H1 (cell line): ENCODE measurements at regions not wholly inside any gene's neighbourhood (a gene's known extent, or its start where the extent isn't known, plus 50 kb on each side); places are given as distances from the start of the nearest gene placed in this dataset.

Experiments used
- CTCF ChIA-PET: fragments of 300-600 bp; sonication (Branson Sonifier 250); formaldehyde crosslinking; loops from one replicate; lab custom pipeline; 2021; ENCODE audit not compliant: partially characterized antibody; lab: Charles Lee
- POLR2A ChIA-PET: fragments of 300-600 bp; sonication (Branson Sonifier 250); formaldehyde crosslinking; loops from one replicate; lab custom pipeline; 2021; ENCODE audit warnings: inconsistent platforms; ENCODE audit not compliant: partially characterized antibody; lab: Charles Lee
- DNase-seq, 2 experiments: peaks; one replicate each; pipeline versions ENCODE4 v3.0.0 to v3.0.0-alpha.2; 2010 to 2022; ENCODE audit warnings: low spot score in 2 of 2, low read depth in 1 of 2, mixed read lengths in 1 of 2
- FAIRE-seq: peaks from 2 replicates; lab custom pipeline; 2011; peaks lifted over from hg19 to GRCh38; lab: Jason Lieb, UNC
- H2AFZ ChIP-seq: 2 replicates; pipeline ENCODE4 v1.8.1; 2012; ENCODE audit warnings: low read length, inconsistent platforms
- H2AK5ac ChIP-seq: 2 replicates; pipeline ENCODE4 v1.6.1; 2013; ENCODE audit warnings: low read depth, low read length
- H2BK120ac ChIP-seq: replicated peaks from 2 replicates; pipeline ENCODE3; 2013; ENCODE audit warnings: low read depth, low read length, inconsistent platforms
- H2BK12ac ChIP-seq: 2 replicates; pipeline ENCODE4 v1.6.1; 2013; ENCODE audit warnings: low read depth, low read length
- H2BK15ac ChIP-seq: 2 replicates; pipeline ENCODE4 v1.6.1; 2013; ENCODE audit warnings: low read length
- H2BK20ac ChIP-seq: 2 replicates; pipeline ENCODE4 v1.6.1; 2013; ENCODE audit warnings: low read length
- H2BK5ac ChIP-seq: 2 replicates; pipeline ENCODE4 v1.6.1; 2013; ENCODE audit warnings: low read depth, low read length
- H3K14ac ChIP-seq: 2 replicates; pipeline ENCODE4 v1.6.1; 2013; ENCODE audit warnings: inconsistent platforms; ENCODE audit not compliant: insufficient read length
- H3K18ac ChIP-seq: 2 replicates; pipeline ENCODE4 v1.6.1; 2013; ENCODE audit warnings: low read length; ENCODE audit errors: extremely low read depth
- H3K23ac ChIP-seq: 2 replicates; pipeline ENCODE4 v1.6.1; 2013; ENCODE audit warnings: inconsistent platforms; ENCODE audit not compliant: insufficient read length
- H3K23me2 ChIP-seq: 2 replicates; pipeline ENCODE4 v1.6.1; 2013; ENCODE audit warnings: low read depth, low read length
- H3K27ac ChIP-seq: 2 replicates; pipeline ENCODE4 v1.6.1; 2011; ENCODE audit warnings: low read depth, low read length, inconsistent platforms
- H3K27me3 ChIP-seq, 4 experiments: replicated peaks in 1 of 4; 1 replicate in 1 of 4; 2 replicates in 3 of 4; pipeline versions ENCODE4 v1.6.1 to v1.8.1; 2011 to 2013; ENCODE audit warnings: low read length in 3 of 4, mild to moderate bottlenecking in 3 of 4, inconsistent platforms in 2 of 4, mixed read lengths in 2 of 4, moderate library complexity in 1 of 4; ENCODE audit not compliant: control insufficient read depth in 3 of 4, insufficient read depth in 3 of 4; ENCODE audit errors: extremely low read depth in 1 of 4
- H3K36me3 ChIP-seq, 4 experiments: 2 replicates each; pipeline versions ENCODE4 v1.6.1 to v1.8.1; 2011 to 2013; ENCODE audit warnings: mild to moderate bottlenecking in 4 of 4, low read length in 3 of 4, moderate library complexity in 2 of 4, control low read depth in 1 of 4, inconsistent platforms in 1 of 4; ENCODE audit not compliant: insufficient read depth in 4 of 4, control insufficient read depth in 2 of 4
- H3K4ac ChIP-seq: replicated peaks from 2 replicates; pipeline ENCODE3; 2013; ENCODE audit warnings: low read length, low read depth, mixed read lengths, inconsistent platforms; ENCODE audit not compliant: insufficient read length
- H3K4me1 ChIP-seq, 4 experiments: replicated peaks in 1 of 4; 1 replicate in 1 of 4; 2 replicates in 3 of 4; pipeline versions ENCODE4 v1.6.1 to v1.8.1; 2011 to 2013; ENCODE audit warnings: low read length in 3 of 4, inconsistent platforms in 2 of 4, mixed read lengths in 1 of 4; ENCODE audit not compliant: insufficient read depth in 4 of 4, control insufficient read depth in 3 of 4
- H3K4me2 ChIP-seq, 2 experiments: 2 replicates each; pipeline versions ENCODE4 v1.6.1 to v1.8.1; 2011 to 2013; ENCODE audit warnings: low read depth in 2 of 2, low read length in 2 of 2, control low read depth in 1 of 2, inconsistent platforms in 1 of 2, mild to moderate bottlenecking in 1 of 2; ENCODE audit not compliant: insufficient read depth in 1 of 2
- H3K4me3 ChIP-seq, 4 experiments: fragments of 200-600, 300-600 bp in 1 of 4; sonication (generic), shearing (Covaris generic), sonication (Bioruptor Twin) in 1 of 4; 2 replicates each; pipeline versions ENCODE4 v1.5.1 to v1.8.1; 2011 to 2016; ENCODE audit warnings: low read length in 4 of 4, low read depth in 3 of 4, control low read depth in 2 of 4, inconsistent platforms in 2 of 4, mild to moderate bottlenecking in 2 of 4, mixed read lengths in 1 of 4, moderate library complexity in 1 of 4; ENCODE audit not compliant: insufficient read depth in 2 of 4; ENCODE audit errors: extremely low read depth in 1 of 4
- H3K56ac ChIP-seq: replicated peaks from 2 replicates; pipeline ENCODE3; 2013; ENCODE audit warnings: low read depth, mild to moderate bottlenecking, mixed read lengths, low read length, inconsistent platforms; ENCODE audit not compliant: insufficient read length
- H3K79me1 ChIP-seq: 2 replicates; pipeline ENCODE4 v1.6.1; 2013; ENCODE audit warnings: low read depth, low read length, control low read depth
- H3K79me2 ChIP-seq, 2 experiments: 2 replicates each; pipeline versions ENCODE4 v1.6.1 to v1.8.1; 2012 to 2013; ENCODE audit warnings: low read length in 2 of 2, mild to moderate bottlenecking in 2 of 2, inconsistent platforms in 1 of 2; ENCODE audit not compliant: insufficient read depth in 2 of 2, control insufficient read depth in 1 of 2
- H3K9ac ChIP-seq, 4 experiments: replicated peaks in 1 of 4; 1 replicate in 1 of 4; 2 replicates in 3 of 4; pipeline versions ENCODE4 v1.6.1 to v1.8.1; 2011 to 2013; ENCODE audit warnings: low read depth in 3 of 4, low read length in 3 of 4, control low read depth in 2 of 4, mild to moderate bottlenecking in 2 of 4, moderate library complexity in 2 of 4, inconsistent platforms in 1 of 4; ENCODE audit errors: extremely low read depth in 1 of 4
- H3K9me3 ChIP-seq, 2 experiments: 2 replicates each; pipeline versions ENCODE4 v1.6.1 to v1.8.1; 2012 to 2013; ENCODE audit warnings: mild to moderate bottlenecking in 2 of 2, moderate library complexity in 2 of 2, control low read depth in 1 of 2, inconsistent platforms in 1 of 2, low read depth in 1 of 2, low read length in 1 of 2, mixed read lengths in 1 of 2; ENCODE audit not compliant: insufficient read depth in 2 of 2
- H4K20me1 ChIP-seq, 2 experiments: replicated peaks in 1 of 2; 2 replicates each; pipeline versions ENCODE3 to v1.8.1; 2011 to 2013; ENCODE audit warnings: inconsistent platforms in 2 of 2, low read length in 2 of 2, mild to moderate bottlenecking in 1 of 2; ENCODE audit not compliant: insufficient read depth in 2 of 2, control insufficient read depth in 1 of 2
- H4K5ac ChIP-seq: 2 replicates; pipeline ENCODE4 v1.6.1; 2013; ENCODE audit warnings: low read length, low read depth, mixed read lengths, inconsistent platforms; ENCODE audit not compliant: insufficient read length
- H4K8ac ChIP-seq: 2 replicates; pipeline ENCODE4 v1.8.0; 2013; ENCODE audit warnings: mild to moderate bottlenecking, moderate library complexity, low read length, inconsistent platforms; ENCODE audit not compliant: insufficient read depth; ENCODE audit errors: extremely low read depth
- H4K91ac ChIP-seq: replicated peaks from 2 replicates; pipeline ENCODE3; 2013; ENCODE audit warnings: low read length, mixed read lengths, inconsistent platforms; ENCODE audit not compliant: insufficient read length
- BRCA1 ChIP-seq: IDR thresholded peaks from 2 replicates; pipeline ENCODE4 v1.6.1; 2012; ENCODE audit warnings: low read depth, low read length, improper control_type of control experiment
- EP300 ChIP-seq, 2 experiments: IDR thresholded peaks; 1 replicate in 1 of 2; 2 replicates in 1 of 2; pipeline ENCODE4 v1.6.1; 2011 to 2012; ENCODE audit warnings: low read depth in 2 of 2, low read length in 2 of 2, mild to moderate bottlenecking in 2 of 2, borderline replicate concordance in 1 of 2, inconsistent platforms in 1 of 2, moderate library complexity in 1 of 2
- NANOG ChIP-seq: IDR thresholded peaks from 2 replicates; pipeline ENCODE4 v1.6.1; 2011; ENCODE audit warnings: low read length, low read depth, mild to moderate bottlenecking, inconsistent platforms; ENCODE audit not compliant: insufficient read depth, poor library complexity, severe bottlenecking
- NRF1 ChIP-seq: IDR thresholded peaks from 2 replicates; pipeline ENCODE4 v1.6.1; 2011; ENCODE audit warnings: mild to moderate bottlenecking, low read depth, low read length, improper control_type of control experiment
- RFX5 ChIP-seq: IDR thresholded peaks from 2 replicates; pipeline ENCODE4 v1.6.1; 2011; ENCODE audit warnings: low read depth, low read length, improper control_type of control experiment, borderline replicate concordance
- SIRT6 ChIP-seq: IDR thresholded peaks from one replicate; pipeline ENCODE4 v1.7.1; 2012; ENCODE audit warnings: low read length, inconsistent platforms
- SUZ12 ChIP-seq: fragments of 200-600 bp; sonication (generic); IDR thresholded peaks from 2 replicates; pipeline ENCODE4 v1.6.1; 2012; ENCODE audit warnings: mild to moderate bottlenecking, inconsistent platforms, low read length, moderate library complexity, mixed read lengths
- YY1 ChIP-seq: IDR thresholded peaks from 2 replicates; pipeline ENCODE4 v1.6.1; 2011; ENCODE audit warnings: low read depth, mild to moderate bottlenecking, low read length
- WGBS, 2 experiments: shearing (Covaris generic) in 1 of 2; methylation state at CpG; one replicate each; pipeline versions ENCODE4 v1.1.6 to v1.1.7; 2013 to 2015; ENCODE audit warnings: low lambda C conversion rate in 2 of 2, mixed read lengths in 2 of 2, inconsistent platforms in 1 of 2, low coverage in 1 of 2, missing lambda C conversion rate in 1 of 2; ENCODE audit not compliant: insufficient replicate concordance in 2 of 2, insufficient coverage in 1 of 2, insufficient read length in 1 of 2; ENCODE audit errors: extremely low coverage in 1 of 2, missing lambda C conversion rate in 1 of 2; 5-methylcytosine and 5-hydroxymethylcytosine counted together

DNA sequence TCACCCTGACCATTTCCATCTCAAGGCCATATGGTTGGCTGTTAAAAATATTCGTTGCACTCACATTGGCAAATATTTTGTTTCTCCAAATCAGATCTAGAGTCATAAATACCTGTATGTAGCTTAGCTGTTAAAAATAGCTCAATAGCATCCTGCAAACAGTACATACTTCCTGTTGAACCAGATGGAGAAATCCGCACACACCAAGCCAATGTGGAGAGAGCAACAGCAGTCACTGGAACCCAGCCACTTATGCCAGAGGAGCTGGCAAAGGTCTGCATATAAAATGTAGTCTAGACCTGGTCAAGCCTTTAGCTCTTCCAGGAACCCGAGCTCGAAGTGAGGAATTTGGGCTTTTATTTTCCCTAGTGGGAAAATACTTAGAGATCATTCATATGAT is 146.4 kb upstream of the KCNJ16 start:
- Histone ChIP-seq H2BK20ac (no peak overlapping the region), H3K27ac (no peak overlapping the region), H3K36me3 (no peaks in the 10 kb centered on the region), H3K9me3 (no peaks in the 10 kb centered on the region), H3K4me2 (no peak overlapping the region), H2BK120ac (no peak overlapping the region), H2AFZ (no peak overlapping the region; the same call in 1 of the 2 replicates), H3K18ac (no peak overlapping the region), H3K79me1 (no peaks in the 10 kb centered on the region), H3K79me2 (no peaks in the 10 kb centered on the region), H3K23me2 (no peaks in the 10 kb centered on the region), H2BK12ac (no peak overlapping the region), H3K23ac (no peak overlapping the region), H3K4me1 (no peaks in the 10 kb centered on the region), H3K9ac (no peak overlapping the region), H3K4ac (no peak overlapping the region), H3K27me3 (no peaks in the 10 kb centered on the region), H4K8ac (no peak overlapping the region), H3K4me3 (no peak overlapping the region), H2BK15ac (no peak overlapping the region), H2AK5ac (no peak overlapping the region), H3K56ac (no peak overlapping the region), H2BK5ac (no peak overlapping the region), H3K14ac (no peak overlapping the region), H4K91ac (no peak overlapping the region), H4K5ac (no peak overlapping the region), H4K20me1 (no peaks in the 10 kb centered on the region)
- no peak for FAIRE-seq
- no peak for DNase-seq
- POLR2A ChIA-PET, result no interaction called here
- 92% methylated on average over 4 of the region's 4 CpGs; no CpG with 5 or more reads in 1 of the 2 experiments for WGBS, 2 experiments
- CTCF ChIA-PET, result no interaction called here
- TF ChIP-seq EP300 (IDR thresholded peaks at IDR 0.05; ENCODE audit: borderline replicate concordance in 1 of 2, low read depth in 2 of 2, low read length in 2 of 2) (no peak), SIRT6 (no peak), YY1 (no peak), SUZ12 (no peak), NANOG (no peak), NRF1 (no peak), RFX5 (no peak), BRCA1 (no peak)
